ENCODE measurements at regions not wholly inside any gene's neighbourhood (a gene's known extent, or its start where the extent isn't known, plus 50 kb on each side); places are given as distances from the start of the nearest gene placed in this dataset.

DNA sequence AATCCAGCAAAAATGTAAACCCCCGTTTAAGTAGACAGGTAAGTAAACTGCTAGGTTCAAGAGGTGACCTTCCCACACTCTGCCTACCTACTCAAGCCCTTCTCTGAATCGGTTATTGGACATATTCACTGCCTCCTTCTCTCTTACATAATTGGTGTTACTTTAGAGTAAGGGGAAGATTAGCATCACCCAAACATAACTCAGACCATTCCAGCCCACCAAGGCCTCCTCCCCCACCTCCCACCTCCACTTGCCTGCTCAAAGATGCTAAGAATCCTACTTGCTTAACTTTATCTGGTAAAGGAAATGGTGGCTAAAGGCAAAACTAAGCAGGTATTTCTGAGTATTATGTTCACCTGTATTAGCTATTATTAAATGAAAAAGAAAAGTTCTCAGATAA lies 55.0 kb upstream of the DTNA start:
- TF ChIP-seq, protein P1, sequence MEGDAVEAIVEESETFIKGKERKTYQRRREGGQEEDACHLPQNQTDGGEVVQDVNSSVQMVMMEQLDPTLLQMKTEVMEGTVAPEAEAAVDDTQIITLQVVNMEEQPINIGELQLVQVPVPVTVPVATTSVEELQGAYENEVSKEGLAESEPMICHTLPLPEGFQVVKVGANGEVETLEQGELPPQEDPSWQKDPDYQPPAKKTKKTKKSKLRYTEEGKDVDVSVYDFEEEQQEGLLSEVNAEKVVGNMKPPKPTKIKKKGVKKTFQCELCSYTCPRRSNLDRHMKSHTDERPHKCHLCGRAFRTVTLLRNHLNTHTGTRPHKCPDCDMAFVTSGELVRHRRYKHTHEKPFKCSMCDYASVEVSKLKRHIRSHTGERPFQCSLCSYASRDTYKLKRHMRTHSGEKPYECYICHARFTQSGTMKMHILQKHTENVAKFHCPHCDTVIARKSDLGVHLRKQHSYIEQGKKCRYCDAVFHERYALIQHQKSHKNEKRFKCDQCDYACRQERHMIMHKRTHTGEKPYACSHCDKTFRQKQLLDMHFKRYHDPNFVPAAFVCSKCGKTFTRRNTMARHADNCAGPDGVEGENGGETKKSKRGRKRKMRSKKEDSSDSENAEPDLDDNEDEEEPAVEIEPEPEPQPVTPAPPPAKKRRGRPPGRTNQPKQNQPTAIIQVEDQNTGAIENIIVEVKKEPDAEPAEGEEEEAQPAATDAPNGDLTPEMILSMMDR (IDR thresholded peaks at IDR 0.05; ENCODE audit: control extremely low read depth in 1 of 3, insufficient read depth in 1 of 3, low read depth in 1 of 3, low read length in 3 of 3), result no peak
- TF ChIP-seq CREB1 (IDR thresholded peaks at IDR 0.05) (no peak), EP300 (IDR thresholded peaks at IDR 0.05; ENCODE audit: borderline replicate concordance in 1 of 2, low read depth in 2 of 2, low read length in 2 of 2) (no peak), GTF2F1 (IDR thresholded peaks at IDR 0.05; ENCODE audit: borderline replicate concordance, low read depth, low read length) (no peak), HDAC2 (IDR thresholded peaks at IDR 0.05; ENCODE audit: borderline replicate concordance in 1 of 2, low read depth in 2 of 2, low read length in 2 of 2) (no peak), PHF8 (conservative IDR thresholded peaks at IDR 0.05; ENCODE audit: low read depth, low read length) (no peak)
